SW480 (cell line): ENCODE measurements at regions not wholly inside any gene's neighbourhood (a gene's known extent, or its start where the extent isn't known, plus 50 kb on each side); places are given as distances from the start of the nearest gene placed in this dataset.
A peak's percentile ranks its signal among the peaks of the same experiment; 100 is the strongest.

Experiments used
- DNase-seq: peaks from one replicate; pipeline ENCODE4 v3.0.0-alpha.2; 2016; ENCODE audit warnings: low spot score

DNA sequence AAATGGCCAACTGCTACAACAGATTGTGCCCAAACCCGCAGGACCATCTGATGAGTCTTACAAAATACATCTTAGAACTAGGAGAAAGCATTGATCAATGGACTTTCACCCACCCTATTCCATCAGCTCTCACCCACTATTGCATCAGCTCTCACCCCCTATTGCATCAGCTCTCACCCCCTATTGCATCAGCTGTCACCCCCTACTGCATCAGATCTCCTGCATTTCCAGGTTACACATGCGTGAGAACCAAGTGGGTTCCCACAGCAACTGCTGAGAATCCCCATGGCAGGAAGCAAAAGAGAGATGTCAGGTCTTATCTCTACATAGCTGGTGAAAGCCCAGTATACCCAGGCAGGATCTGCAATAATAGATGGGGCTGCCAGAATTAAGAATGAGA lies 533.5 kb downstream of the LTN1 start:
- no peak for DNase-seq

DNA sequence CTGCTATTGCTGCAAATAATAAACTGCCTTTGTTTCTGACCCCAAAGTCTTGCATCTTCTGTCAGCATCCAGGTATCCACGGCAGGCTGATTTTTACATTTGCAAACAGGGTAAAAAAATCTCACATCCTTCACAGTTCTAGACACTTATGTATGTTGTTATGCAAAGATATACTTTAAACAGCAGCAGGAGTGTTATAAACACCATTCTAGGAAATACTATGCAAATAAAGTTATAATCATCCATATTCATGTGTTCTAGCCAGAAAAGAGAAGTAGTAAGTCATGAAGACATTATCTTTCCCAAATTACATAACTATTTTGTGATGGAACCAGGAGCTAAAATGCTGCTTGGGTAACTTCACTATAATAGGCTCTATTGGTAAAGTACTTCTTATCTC lies 534.2 kb downstream of the LTN1 start:
- no peak for DNase-seq

- no peak for DNase-seq
Measured at GRCh38 chr21:28455253-28455600, 537.5 kb downstream of the LTN1 start.

DNA sequence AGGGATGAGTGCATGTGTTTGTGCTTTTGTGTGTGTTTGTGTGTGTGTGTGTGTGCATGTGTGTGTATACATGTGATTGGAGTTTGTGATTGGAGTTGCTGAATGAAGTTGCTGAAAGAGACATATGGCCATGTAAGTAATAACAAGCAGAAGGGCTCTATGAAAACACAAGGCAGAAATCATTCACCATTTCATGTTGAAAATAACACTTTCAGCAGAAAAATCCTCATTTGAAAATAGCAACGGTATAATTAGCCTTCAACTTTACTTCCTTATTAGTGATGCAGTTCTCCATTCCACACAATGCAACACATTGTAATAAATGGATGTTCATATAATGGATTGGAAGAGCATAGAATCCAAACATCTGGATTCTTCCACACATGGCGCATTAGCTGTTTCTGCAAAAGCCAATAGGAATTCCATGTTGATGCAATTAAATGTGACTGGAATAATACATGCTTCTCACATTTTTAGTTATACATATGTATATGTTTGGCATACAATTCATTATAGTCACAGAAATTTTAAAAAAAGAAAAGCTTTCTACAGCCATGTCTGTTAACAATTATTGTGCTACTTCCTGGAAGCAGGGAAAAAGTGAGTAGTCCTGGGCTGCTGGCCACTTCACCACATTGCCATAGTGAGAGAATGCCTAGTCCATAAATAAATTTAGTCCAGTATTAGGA lies 538.0 kb downstream of the LTN1 start:
- no peak for DNase-seq

DNA sequence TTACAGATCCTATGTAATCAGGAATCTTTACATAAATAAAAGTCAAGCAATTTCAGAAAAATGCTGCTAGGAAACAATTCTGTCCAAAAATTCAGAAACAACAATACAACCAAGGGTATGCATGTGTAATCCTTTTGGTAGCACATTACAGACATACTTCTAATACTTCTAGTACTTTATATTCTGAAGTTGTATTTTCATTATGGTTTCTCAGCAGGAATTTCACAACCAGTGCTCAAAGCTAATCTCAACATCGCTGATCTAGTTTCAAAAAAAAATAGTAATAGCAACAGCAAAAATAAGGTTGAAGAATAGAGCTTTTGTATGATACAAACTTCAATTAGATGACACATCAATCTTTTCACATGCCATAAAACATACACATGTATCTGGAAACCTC lies 545.2 kb downstream of the LTN1 start:
- no peak for DNase-seq

DNA sequence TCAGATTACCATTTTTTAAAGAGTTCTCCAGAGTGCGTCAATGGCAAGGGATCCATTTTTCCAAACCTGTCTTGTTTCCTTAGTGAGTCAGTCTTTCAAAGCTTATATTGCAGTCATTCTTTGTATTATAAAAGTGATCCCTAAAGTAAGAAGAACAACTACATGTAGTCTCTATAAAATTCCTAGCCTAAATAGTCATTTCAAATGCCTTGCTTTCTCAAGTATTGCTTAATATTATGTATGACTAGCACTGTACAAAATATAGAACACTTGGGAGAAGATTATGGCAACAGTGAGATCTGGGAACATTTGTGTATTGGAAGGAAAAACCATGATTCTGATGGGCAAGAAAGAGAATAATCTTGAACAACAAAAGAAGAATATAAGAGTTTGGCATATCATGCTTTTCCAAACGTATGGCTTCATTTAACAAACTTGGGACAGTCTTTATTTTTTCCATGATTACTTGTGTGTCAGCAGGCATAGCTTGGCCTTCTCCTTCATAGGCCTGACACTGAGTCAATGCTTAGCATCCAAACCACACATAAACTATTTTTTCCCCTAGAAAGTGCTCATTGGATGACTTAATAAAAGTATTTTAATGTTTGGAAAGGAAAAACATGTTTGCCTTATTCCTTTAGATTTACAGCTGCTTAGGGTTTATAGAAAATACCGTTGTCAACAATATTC lies 547.4 kb downstream of the LTN1 start:
- no peak for DNase-seq

DNA sequence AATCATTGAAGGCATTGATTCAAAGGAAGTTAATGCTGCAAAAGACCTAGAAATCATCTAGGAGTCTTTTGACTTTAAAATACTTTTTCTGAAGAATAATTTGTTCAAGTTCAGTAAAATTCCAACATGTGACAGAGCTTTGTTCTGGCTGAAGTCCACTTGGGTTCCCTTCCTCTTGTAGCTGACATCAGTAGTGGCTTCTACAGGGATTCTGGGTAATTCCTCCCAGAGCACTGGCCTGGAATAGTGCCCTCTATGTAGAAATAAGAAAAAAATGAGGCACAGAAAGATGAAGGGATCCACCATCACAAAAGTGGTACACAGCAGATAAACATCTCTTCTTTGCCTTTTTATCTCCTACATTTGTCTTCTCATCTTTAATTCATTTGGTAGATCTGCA lies 548.1 kb downstream of the LTN1 start:
- no peak for DNase-seq

DNA sequence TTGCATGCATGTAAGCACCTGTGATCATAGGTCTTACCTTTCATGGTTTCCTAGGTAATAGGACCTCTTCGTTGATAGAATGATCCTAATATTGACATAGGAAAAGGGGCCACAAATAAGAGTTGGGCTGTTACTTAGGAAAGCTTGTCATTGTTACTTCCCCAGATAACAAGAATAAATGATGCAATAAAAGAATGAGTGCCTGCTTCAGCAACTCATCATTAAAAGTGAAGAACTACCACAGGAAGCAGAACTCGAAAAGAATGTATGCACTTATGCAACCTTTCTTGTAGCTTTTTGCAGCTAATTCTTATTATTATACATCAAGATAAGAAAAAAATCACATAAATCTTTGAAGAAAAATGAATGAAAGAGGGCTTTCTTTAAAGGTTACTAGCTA lies 548.6 kb downstream of the LTN1 start:
- no peak for DNase-seq

DNA sequence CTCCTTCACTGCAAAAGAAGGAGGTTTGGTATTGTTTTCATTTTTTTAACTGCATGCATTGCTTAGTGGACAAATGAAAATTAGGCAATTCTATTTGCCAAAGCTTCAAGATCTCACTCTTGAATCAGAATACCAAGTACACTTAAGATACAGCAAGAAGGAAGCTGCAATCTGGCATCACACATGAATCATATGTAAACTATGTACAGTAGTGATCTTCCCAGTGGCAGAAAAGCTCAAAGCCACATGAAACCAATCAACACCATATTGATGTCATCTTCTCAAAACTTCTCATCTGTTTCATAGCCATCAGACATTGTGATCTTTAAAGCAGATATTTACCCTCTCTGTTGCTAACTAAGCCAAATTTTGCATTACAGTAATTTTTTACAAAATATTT lies 550.1 kb downstream of the LTN1 start:
- DNase-seq = no peak

- no peak for DNase-seq
Measured at GRCh38 chr21:28442085-28442484, 550.6 kb downstream of the LTN1 start.

DNA sequence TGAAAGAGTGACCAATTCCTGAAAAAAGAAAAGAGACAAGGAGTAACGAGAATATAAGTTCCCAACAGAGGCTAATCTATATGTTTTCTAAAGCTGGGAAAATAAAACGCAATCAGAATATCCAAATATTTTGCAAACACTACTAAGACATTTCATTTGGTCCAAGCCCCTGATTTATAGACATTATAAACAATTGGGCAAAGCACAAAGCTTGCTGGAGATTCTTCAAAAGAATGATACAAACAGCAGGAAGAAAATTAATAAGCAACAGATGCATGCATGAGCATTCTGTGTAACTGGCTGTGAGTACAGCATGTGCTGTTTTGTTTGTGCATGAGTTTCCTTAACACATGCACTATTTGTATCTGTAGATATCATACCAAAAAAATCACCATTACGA lies 552.9 kb downstream of the LTN1 start:
- no peak for DNase-seq

- no peak for DNase-seq
Measured at GRCh38 chr21:28439251-28439650, 553.4 kb downstream of the LTN1 start.

DNA sequence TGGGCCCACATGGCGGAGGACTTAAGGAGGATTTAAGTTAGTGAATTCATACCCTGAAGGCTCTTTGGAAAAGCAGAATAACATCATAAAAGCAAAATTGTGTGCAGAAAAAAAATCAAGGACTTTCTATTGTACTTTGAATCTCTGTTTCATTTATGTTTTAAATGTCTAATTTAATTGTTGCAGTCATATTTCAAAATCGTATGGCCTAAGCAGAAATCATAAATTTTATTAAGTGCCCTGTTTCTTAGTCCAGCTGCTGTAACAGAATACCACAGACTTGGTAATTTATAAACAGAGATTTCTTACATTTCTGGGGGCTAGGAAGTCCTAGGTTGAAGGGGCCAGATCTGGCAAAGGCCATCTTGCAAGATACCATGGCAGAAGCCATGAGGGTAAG lies 555.6 kb downstream of the LTN1 start:
- no peak for DNase-seq

DNA sequence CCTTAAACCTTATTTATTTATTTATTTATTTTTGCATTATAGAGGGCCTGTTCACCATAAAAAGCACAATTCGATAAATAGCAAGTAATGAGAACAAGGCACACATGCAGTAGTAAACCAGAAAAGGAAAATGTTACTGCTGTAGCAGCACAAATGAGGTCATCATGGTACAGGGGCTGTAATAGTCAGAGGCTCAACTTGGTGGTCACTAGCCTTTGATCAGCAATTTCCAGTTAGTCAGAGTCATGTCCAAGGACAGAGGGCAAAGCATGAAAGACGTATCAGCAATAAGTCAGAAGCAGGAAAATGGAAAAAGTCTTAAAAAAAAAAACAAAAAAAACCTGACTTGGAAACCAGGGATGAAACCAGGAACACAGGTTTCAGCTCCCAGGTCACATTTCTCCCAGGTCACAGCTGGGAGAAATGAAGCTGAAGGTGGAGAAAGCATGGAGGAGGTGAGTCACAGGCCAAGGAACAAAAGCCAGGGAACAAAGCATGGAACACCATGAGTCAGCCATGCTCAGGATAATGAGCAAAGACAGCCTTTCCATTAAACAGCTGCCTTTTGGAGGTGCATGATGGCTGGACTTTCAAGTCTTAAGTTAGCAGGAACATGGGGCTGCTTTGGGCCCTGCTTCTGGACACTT lies 556.3 kb downstream of the LTN1 start:
- no peak for DNase-seq

DNA sequence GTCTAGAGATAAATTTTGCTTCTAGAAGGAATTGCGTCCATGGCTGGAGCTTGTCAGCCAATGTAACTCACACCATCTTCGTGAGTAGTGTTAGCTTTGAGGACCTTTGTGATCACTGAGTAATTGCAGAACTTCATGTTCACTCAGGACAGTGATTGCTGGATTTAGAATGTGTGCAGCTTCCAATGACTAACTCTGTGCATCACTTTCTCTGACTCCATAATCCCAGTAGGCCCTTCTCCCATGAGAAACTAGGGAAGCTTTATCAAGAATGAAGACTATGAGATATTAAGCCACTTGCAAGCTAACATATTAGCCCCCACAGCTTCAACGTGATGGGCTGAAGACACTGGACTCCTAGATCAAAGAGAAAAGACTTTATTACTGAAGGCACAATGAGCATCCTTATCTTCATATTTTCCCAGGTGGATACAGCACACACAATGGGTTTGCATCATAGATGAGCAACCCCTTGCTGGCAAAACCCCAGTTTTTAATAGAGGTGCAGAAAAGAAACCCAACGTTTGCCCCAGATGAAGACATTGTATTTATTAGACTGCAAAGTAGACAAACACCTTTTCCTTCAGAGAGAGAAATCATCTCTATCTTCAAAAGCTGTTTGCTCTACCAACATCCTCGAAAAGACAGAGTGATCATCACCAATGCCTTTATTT lies 561.0 kb downstream of the LTN1 start:
- no peak for DNase-seq

GRCh38 chr21:28431022-28431421 lies 561.7 kb downstream of the LTN1 start:
- DNase-seq = no peak

DNA sequence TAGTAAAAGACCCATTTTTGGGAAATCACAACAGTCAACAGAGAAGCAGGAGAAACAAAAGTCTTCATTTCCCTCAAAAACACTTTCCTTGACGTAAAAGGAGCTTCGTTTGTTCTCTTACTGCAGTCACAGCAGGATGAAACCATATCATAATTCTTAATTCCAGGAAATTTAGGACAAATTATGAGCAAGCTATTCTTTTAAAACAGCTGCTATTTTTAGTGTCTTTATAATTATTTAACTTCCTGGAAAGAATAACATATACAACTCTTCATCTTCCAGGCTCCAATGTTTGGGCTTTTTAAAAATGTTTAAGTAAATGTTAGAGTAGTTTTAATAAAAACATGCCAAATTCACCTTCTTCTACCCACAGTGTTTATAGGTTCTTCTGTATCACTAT lies 563.5 kb downstream of the LTN1 start:
- DNase-seq = no peak

GRCh38 chr21:28427394-28428022 lies 565.2 kb downstream of the LTN1 start:
- DNase-seq = no peak

GRCh38 chr21:28426545-28426944 lies 566.1 kb downstream of the LTN1 start:
- DNase-seq = no peak

- DNase-seq = peak; percentile 33
Measured at GRCh38 chr21:28423521-28424190, 569.0 kb downstream of the LTN1 start.

- DNase-seq = no peak
Measured at GRCh38 chr21:28421716-28422524, 570.8 kb downstream of the LTN1 start.
